Endothelial cell of umbilical vein (primary cell): ENCODE measurements at regions not wholly inside any gene's neighbourhood (a gene's known extent, or its start where the extent isn't known, plus 50 kb on each side); places are given as distances from the start of the nearest gene placed in this dataset.

ENCODE experiments used
- BruUV-seq: library from RNA; stranded (reverse); fragments of 400-500 nt; replicated peaks from 2 replicates; lab custom pipeline; 2021; lab: Mats Ljungman, UMichigan
- CTCF ChIA-PET: fragments of 300-600, 350-600 bp; sonication (Branson Sonifier 250); formaldehyde crosslinking; loops from one replicate; lab custom pipeline; 2021; ENCODE audit warnings: antibody characterized with exemption, inconsistent platforms; lab: Charles Lee
- POLR2A ChIA-PET: fragments of 300-600, 350-600 bp; sonication (Branson Sonifier 250); formaldehyde crosslinking; loops from one replicate; lab custom pipeline; 2021; ENCODE audit warnings: antibody characterized with exemption, inconsistent platforms; lab: Charles Lee
- DNase-seq: peaks from one replicate; pipeline ENCODE4 v3.0.0-alpha.2; 2011; ENCODE audit warnings: low read depth, low spot score
- FAIRE-seq: peaks from 2 replicates; lab custom pipeline; 2011; peaks lifted over from hg19 to GRCh38; lab: Jason Lieb, UNC
- H2AFZ ChIP-seq: 2 replicates; pipeline ENCODE4 v1.6.0; 2012; ENCODE audit warnings: low read depth, low read length, control low read depth, inconsistent platforms
- H3K27ac ChIP-seq: 2 replicates; pipeline ENCODE4 v1.5.1; 2011; ENCODE audit warnings: low read depth, mild to moderate bottlenecking, control low read depth, low read length, moderate library complexity; ENCODE audit not compliant: insufficient read depth
- H3K27me3 ChIP-seq, 2 experiments: 2 replicates each; pipeline versions ENCODE4 v1.6.0 to v1.6.1; 2011; ENCODE audit warnings: low read length in 2 of 2, mixed read lengths in 1 of 2; ENCODE audit not compliant: control insufficient read depth in 2 of 2, insufficient read depth in 2 of 2
- H3K36me3 ChIP-seq, 2 experiments: 2 replicates in 1 of 2; 3 replicates in 1 of 2; pipeline ENCODE4 v1.5.1; 2011; ENCODE audit warnings: low read length in 2 of 2, mild to moderate bottlenecking in 1 of 2, moderate library complexity in 1 of 2; ENCODE audit not compliant: control insufficient read depth in 2 of 2, insufficient read depth in 2 of 2; ENCODE audit errors: extremely low read depth in 1 of 2
- H3K4me1 ChIP-seq: 3 replicates; pipeline ENCODE4 v1.5.1; 2011; ENCODE audit warnings: mild to moderate bottlenecking, low read length; ENCODE audit not compliant: control insufficient read depth, insufficient read depth; ENCODE audit errors: extremely low read depth
- H3K4me2 ChIP-seq: 2 replicates; pipeline ENCODE4 v1.6.1; 2011; ENCODE audit warnings: low read length, control low read depth, mixed read lengths; ENCODE audit not compliant: insufficient read depth
- H3K4me3 ChIP-seq, 3 experiments: fragments of 200-600 bp in 1 of 3; sonication (generic), shearing (Covaris generic) in 1 of 3; replicated peaks in 1 of 3; 2 replicates each; pipeline ENCODE4 v1.5.1; 2011 to 2016; ENCODE audit warnings: control low read depth in 3 of 3, low read length in 3 of 3, mild to moderate bottlenecking in 2 of 3, inconsistent platforms in 1 of 3, low read depth in 1 of 3, moderate library complexity in 1 of 3; ENCODE audit not compliant: insufficient read depth in 1 of 3
- H3K79me2 ChIP-seq: 2 replicates; pipeline ENCODE4 v1.6.0; 2012; ENCODE audit warnings: low read length, inconsistent platforms; ENCODE audit not compliant: control insufficient read depth, insufficient read depth
- H3K9ac ChIP-seq: replicated peaks from 2 replicates; pipeline ENCODE3; 2011; ENCODE audit warnings: low read length, control low read depth; ENCODE audit not compliant: insufficient read depth; ENCODE audit errors: extremely low read depth
- H3K9me1 ChIP-seq: replicated peaks from 3 replicates; pipeline ENCODE4 v1.6.0; 2011; ENCODE audit warnings: mild to moderate bottlenecking, low read length; ENCODE audit not compliant: control insufficient read depth, insufficient read depth; ENCODE audit errors: extremely low read depth
- H3K9me3 ChIP-seq: replicated peaks from 2 replicates; pipeline ENCODE4 v1.5.1; 2012; ENCODE audit warnings: low read length, inconsistent platforms; ENCODE audit not compliant: control insufficient read depth, insufficient read depth
- H4K20me1 ChIP-seq: replicated peaks from 2 replicates; pipeline ENCODE3; 2011; ENCODE audit warnings: mild to moderate bottlenecking, low read length; ENCODE audit not compliant: control insufficient read depth, insufficient read depth; ENCODE audit errors: extremely low read depth
- CTCF ChIP-seq, 2 donors: IDR thresholded peaks; 1 replicate in 1 of 2; 2 replicates in 1 of 2; pipeline ENCODE4 v1.5.1; 2011; ENCODE audit warnings: low read length in 2 of 2, mild to moderate bottlenecking in 2 of 2, moderate library complexity in 2 of 2, control low read depth in 1 of 2, inconsistent platforms in 1 of 2, low read depth in 1 of 2; ENCODE audit not compliant: insufficient read depth in 1 of 2; ENCODE audit errors: extremely low read depth in 1 of 2
- EZH2 ChIP-seq: IDR thresholded peaks from 2 replicates; pipeline ENCODE4 v1.6.1; 2012; ENCODE audit warnings: borderline replicate concordance, low read depth, mild to moderate bottlenecking, moderate library complexity, low read length, inconsistent platforms; ENCODE audit not compliant: severe bottlenecking
- FOS ChIP-seq: IDR thresholded peaks from 2 replicates; pipeline ENCODE4 v1.6.1; 2011; ENCODE audit warnings: mild to moderate bottlenecking, low read length, moderate library complexity, borderline replicate concordance; ENCODE audit not compliant: insufficient read depth
- GATA2 ChIP-seq: IDR thresholded peaks from 2 replicates; pipeline ENCODE4 v1.7.0; 2011; ENCODE audit warnings: low read depth, mild to moderate bottlenecking, moderate library complexity, mixed read lengths, low read length; ENCODE audit not compliant: insufficient read length, insufficient read depth
- JUN ChIP-seq: IDR thresholded peaks from 2 replicates; pipeline ENCODE4 v1.6.1; 2011; ENCODE audit warnings: borderline replicate concordance, low read depth; ENCODE audit not compliant: insufficient read length, insufficient read depth
- MAX ChIP-seq: IDR thresholded peaks from 2 replicates; pipeline ENCODE4 v1.6.1; 2011; ENCODE audit not compliant: insufficient read depth, insufficient read length
- MYC ChIP-seq: IDR thresholded peaks from one replicate; pipeline ENCODE4 v1.6.1; 2011; ENCODE audit warnings: mild to moderate bottlenecking, low read depth, low read length
- POLR2A ChIP-seq: IDR thresholded peaks from 2 replicates; pipeline ENCODE4 v1.6.1; 2012; ENCODE audit warnings: low read depth, mild to moderate bottlenecking, control low read depth, low read length
- POLR2AphosphoS5 ChIP-seq: IDR thresholded peaks from 2 replicates; pipeline ENCODE4 v1.6.1; 2012; ENCODE audit warnings: low read depth, mild to moderate bottlenecking, control low read depth, low read length, moderate library complexity; ENCODE audit not compliant: insufficient read depth
- dilution Hi-C: fragments of 300-500 bp; cut with MboI; formaldehyde crosslinking; loops from one replicate; pipeline ENCODE4 v1.15.0; 2019; ENCODE audit warnings: low sequenced_read_pairs; ENCODE audit not compliant: extremely low pct_ligation_motif_present
- intact Hi-C: fragments of 100-400 bp; cut with micrococcal nuclease; formaldehyde crosslinking; loops from one replicate; pipeline ENCODE4 v1.10.0; 2022

- ChIA-PET POLR2A (no interaction called here), CTCF (no interaction called here)
- H3K36me3 ChIP-seq, result no peaks in the 10 kb centered on the region
- H3K9ac ChIP-seq, result no peak overlapping the region
- no peaks in the 10 kb centered on the region for H3K27me3 ChIP-seq
- intact Hi-C loops, result no loop called here
- FAIRE-seq, result no peak
- no peak overlapping the region for H3K27ac ChIP-seq
- H3K4me3 ChIP-seq, result no peak overlapping the region
- DNase-seq, result no peak
- H3K79me2 ChIP-seq, result no peaks in the 10 kb centered on the region
- H3K4me1 ChIP-seq, result no peaks in the 10 kb centered on the region
- no peaks in the 10 kb centered on the region for H4K20me1 ChIP-seq
- H2AFZ ChIP-seq, result no peak overlapping the region
- no TSS peak for BruUV-seq
- no peaks in the 10 kb centered on the region for H3K9me3 ChIP-seq
- H3K9me1 ChIP-seq, result no peaks in the 10 kb centered on the region
- dilution Hi-C loops, result no loop called here
- TF ChIP-seq MYC (no peak), FOS (no peak), POLR2AphosphoS5 (no peak), MAX (no peak), EZH2 (no peak), GATA2 (no peak), JUN (no peak), CTCF (IDR thresholded peaks at IDR 0.05; ENCODE audit: extremely low read depth in 1 of 2, insufficient read depth in 1 of 2, low read depth in 1 of 2, low read length in 2 of 2) (no peak), POLR2A (no peak)
- H3K4me2 ChIP-seq, result no peak overlapping the region
These were observed 430.6 kb upstream of the KCND2 start for GRCh38 chr7:119842337-119842736.
